ENCODE measurements at regions not wholly inside any gene's neighbourhood (a gene's known extent, or its start where the extent isn't known, plus 50 kb on each side); places are given as distances from the start of the nearest gene placed in this dataset.
A peak's percentile ranks its signal among the peaks of the same experiment; 100 is the strongest.

DNA sequence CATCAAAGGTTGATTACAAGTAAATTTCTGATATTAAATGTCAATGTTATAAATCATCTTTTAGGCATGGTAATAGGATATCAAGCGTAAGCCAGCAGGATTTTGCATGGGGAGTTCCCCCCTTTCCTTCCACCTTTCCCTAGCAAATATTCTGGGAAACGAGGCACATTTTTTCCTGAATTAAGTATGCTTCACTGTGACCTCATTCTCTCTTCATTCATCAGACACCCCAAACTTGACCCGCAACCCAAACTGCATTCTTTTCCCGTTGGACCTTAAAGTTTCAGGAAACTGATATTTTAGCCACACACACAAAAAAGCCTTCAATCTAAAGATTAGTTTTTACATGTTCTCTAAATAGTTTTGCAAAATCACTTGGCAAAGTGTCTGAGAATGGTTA, 214.5 kb upstream of the CTAGE1 start:
- DNase-seq (ENCODE audit: low read depth, low spot score): no peak
- CTCF ChIA-PET: no interaction called here
- POLR2A ChIA-PET: no interaction called here
- TF ChIP-seq, protein P1, sequence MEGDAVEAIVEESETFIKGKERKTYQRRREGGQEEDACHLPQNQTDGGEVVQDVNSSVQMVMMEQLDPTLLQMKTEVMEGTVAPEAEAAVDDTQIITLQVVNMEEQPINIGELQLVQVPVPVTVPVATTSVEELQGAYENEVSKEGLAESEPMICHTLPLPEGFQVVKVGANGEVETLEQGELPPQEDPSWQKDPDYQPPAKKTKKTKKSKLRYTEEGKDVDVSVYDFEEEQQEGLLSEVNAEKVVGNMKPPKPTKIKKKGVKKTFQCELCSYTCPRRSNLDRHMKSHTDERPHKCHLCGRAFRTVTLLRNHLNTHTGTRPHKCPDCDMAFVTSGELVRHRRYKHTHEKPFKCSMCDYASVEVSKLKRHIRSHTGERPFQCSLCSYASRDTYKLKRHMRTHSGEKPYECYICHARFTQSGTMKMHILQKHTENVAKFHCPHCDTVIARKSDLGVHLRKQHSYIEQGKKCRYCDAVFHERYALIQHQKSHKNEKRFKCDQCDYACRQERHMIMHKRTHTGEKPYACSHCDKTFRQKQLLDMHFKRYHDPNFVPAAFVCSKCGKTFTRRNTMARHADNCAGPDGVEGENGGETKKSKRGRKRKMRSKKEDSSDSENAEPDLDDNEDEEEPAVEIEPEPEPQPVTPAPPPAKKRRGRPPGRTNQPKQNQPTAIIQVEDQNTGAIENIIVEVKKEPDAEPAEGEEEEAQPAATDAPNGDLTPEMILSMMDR (IDR thresholded peaks at IDR 0.05; ENCODE audit: insufficient read depth, low read length, missing control alignments): no peak
- no peak overlapping the region for H3K4me3 ChIP-seq (ENCODE audit: low read depth, low read length)

DNA sequence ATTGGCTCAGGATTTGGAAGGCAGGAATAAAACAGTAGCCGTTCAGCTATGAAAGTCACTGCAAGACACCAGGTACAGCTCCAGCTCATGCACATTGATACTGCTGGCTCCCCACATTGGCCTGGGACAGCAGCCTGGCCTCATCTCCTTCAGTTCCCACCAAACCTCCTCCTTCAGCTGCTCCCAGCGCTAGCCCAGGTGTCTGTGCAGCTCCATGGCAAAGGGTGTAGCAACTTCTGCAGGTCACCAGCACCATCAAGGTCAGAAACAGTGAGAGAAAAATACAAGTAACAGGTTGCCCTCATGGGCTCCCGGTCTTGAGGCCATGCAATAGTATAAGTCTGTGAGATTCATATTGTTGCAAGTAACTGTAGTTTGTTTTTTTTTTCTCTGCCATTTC, 216.7 kb upstream of the CTAGE1 start:
- H3K4me3 ChIP-seq (ENCODE audit: low read depth, low read length): no peak overlapping the region
- TF ChIP-seq, protein P1 (IDR thresholded peaks at IDR 0.05; ENCODE audit: insufficient read depth, low read length, missing control alignments): no peak
- CTCF ChIA-PET: no interaction called here
- no peak for DNase-seq (ENCODE audit: low read depth, low spot score)
- POLR2A ChIA-PET: no interaction called here

DNA sequence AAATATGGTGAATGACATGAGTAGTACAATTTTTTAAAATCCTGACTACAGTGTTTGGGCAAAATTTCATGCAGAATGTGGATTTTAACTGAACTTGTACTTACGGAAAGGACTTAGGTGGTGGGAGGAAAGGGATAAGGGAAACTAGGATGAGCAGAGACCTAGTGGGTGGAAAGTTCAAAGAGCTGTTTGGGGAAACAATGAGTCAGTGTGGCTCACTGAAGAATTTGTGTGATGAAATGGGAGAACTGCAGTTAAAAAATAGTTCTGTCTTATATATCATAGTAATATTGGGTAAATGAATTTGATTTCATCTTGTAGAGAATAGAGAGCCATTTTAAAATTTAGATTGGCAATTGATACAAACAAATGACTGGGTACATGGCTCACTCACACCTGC, 220.1 kb upstream of the CTAGE1 start:
- TF ChIP-seq, protein P1 (IDR thresholded peaks at IDR 0.05; ENCODE audit: insufficient read depth, low read length, missing control alignments): no peak
- CTCF ChIA-PET: no interaction called here
- POLR2A ChIA-PET: no interaction called here
- no peak overlapping the region for H3K4me3 ChIP-seq (ENCODE audit: low read depth, low read length)
- peak; percentile 7 for DNase-seq (ENCODE audit: low read depth, low spot score)

DNA sequence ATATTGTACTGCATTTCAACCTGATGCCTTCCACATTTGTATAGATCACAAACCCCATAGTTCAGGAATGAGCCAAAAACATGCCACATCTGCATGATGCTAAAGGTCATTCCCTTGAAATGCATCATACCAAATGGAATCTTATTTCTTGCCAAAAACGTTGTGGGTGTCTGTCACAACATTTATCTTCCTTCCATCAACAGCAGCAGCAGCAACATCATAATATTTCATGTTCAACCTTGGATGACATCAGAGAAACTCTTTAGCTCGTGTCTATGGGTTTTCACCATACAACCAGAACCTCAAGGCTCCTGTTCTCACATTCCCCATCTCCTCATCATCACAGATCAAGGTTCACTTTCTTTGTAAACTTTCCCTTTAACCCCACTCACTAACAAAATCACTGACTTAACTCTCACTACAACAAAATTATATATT, 221.3 kb upstream of the CTAGE1 start:
- POLR2A ChIA-PET: no interaction called here
- TF ChIP-seq, protein P1 (IDR thresholded peaks at IDR 0.05; ENCODE audit: insufficient read depth, low read length, missing control alignments): no peak
- DNase-seq (ENCODE audit: low read depth, low spot score): peak; percentile 34
- no peak overlapping the region for H3K4me3 ChIP-seq (ENCODE audit: low read depth, low read length)
- CTCF ChIA-PET: no interaction called here

DNA sequence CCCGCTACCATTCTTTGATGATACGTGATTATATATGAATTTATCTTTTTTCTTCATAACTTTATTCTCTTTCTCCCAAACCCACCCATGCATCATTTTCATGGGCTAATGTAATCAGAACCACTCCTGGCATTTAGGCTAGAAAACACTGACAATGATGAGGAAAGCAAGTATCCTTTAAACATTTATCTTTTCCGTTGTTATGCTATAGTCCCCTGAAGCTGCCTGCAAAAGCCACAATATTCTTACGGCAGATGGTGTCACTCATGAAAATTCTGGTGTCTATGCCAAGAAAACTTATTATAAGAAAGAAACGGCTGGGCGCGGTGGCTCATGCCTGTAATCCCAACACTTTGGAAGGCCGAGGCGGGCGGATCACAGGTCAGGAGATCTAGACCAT, 221.8 kb upstream of the CTAGE1 start:
- POLR2A ChIA-PET: no interaction called here
- CTCF ChIA-PET: no interaction called here

DNA sequence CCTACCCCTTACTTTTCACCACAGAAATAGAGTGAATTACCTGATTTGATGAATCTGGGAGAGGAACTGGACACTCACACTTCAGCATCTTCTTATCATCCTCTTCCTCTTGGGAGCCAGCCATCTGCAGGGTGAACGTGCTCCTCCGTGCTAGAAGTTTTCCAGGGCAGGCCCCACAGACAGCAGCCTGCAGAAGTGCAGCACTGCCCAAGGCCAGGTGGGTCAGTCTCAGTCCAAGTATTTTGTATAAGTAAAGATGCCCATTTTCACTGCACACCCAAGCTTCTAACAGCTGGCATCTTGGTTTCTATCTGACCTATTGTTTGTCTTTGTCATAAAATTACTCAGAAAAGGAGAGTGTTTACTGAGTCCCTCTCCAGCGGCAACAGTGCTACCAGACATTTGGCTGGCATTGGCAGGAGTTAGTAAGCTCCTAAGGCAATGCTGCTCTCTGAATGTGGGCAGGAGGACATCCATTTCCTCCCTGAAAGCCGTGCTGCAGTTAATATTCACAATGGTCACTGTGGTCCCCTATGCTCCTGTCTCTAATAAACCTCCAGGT, 222.6 kb upstream of the CTAGE1 start:
- CTCF ChIA-PET: no interaction called here

More for the DNA sequence above, 221.8 kb upstream of the CTAGE1 start:
- DNase-seq (ENCODE audit: low read depth, low spot score): no peak
- H3K4me3 ChIP-seq (ENCODE audit: low read depth, low read length): no peak overlapping the region
- TF ChIP-seq, protein P1 (IDR thresholded peaks at IDR 0.05; ENCODE audit: insufficient read depth, low read length, missing control alignments): no peak

More for the DNA sequence above, 222.6 kb upstream of the CTAGE1 start:
- no peak for DNase-seq (ENCODE audit: low read depth, low spot score)
- POLR2A ChIA-PET: no interaction called here
- H3K4me3 ChIP-seq (ENCODE audit: low read depth, low read length): no peak overlapping the region
- TF ChIP-seq, protein P1 (IDR thresholded peaks at IDR 0.05; ENCODE audit: insufficient read depth, low read length, missing control alignments): no peak
